ENCODE measurements at regions not wholly inside any gene's neighbourhood (a gene's known extent, or its start where the extent isn't known, plus 50 kb on each side); places are given as distances from the start of the nearest gene placed in this dataset.

GRCh38 chr4:158122501-158122900 lies 50.3 kb downstream of the GASK1B start:
- no peak for TF ChIP-seq CTCF (conservative IDR thresholded peaks at IDR 0.05; ENCODE audit: control insufficient read depth, insufficient read depth, low read depth, low read length)
- H3K4me3 ChIP-seq (ENCODE audit: control insufficient read depth, low read depth, low read length), result no peak overlapping the region
- DNase-seq (ENCODE audit: low read depth), result peak; percentile 77

GRCh38 chr4:158121161-158121579 lies 51.7 kb downstream of the GASK1B start:
- peak; percentile 99 for DNase-seq (ENCODE audit: low read depth)
- TF ChIP-seq CTCF (conservative IDR thresholded peaks at IDR 0.05; ENCODE audit: control insufficient read depth, insufficient read depth, low read depth, low read length), result no peak
- H3K4me3 ChIP-seq (ENCODE audit: control insufficient read depth, low read depth, low read length), result peak overlapping the region; percentile 17

- peak; percentile 90 for DNase-seq (ENCODE audit: low read depth)
- H3K4me3 ChIP-seq (ENCODE audit: control insufficient read depth, low read depth, low read length), result peak overlapping the region; percentile 17
Observed at GRCh38 chr4:158120645-158121151, 52.1 kb downstream of the GASK1B start.

- DNase-seq (ENCODE audit: low read depth), result no peak
- no peak for TF ChIP-seq CTCF (conservative IDR thresholded peaks at IDR 0.05; ENCODE audit: control insufficient read depth, insufficient read depth, low read depth, low read length)
- no peak overlapping the region for H3K4me3 ChIP-seq (ENCODE audit: control insufficient read depth, low read depth, low read length)
Observed at GRCh38 chr4:158112611-158113010, 60.2 kb downstream of the GASK1B start.

- DNase-seq (ENCODE audit: low read depth), result peak; percentile 67
- no peak for TF ChIP-seq CTCF (conservative IDR thresholded peaks at IDR 0.05; ENCODE audit: control insufficient read depth, insufficient read depth, low read depth, low read length)
- no peak overlapping the region for H3K4me3 ChIP-seq (ENCODE audit: control insufficient read depth, low read depth, low read length)
Observed at GRCh38 chr4:158111241-158111640, 61.6 kb downstream of the GASK1B start.

- TF ChIP-seq CTCF (conservative IDR thresholded peaks at IDR 0.05; ENCODE audit: control insufficient read depth, insufficient read depth, low read depth, low read length), result no peak
- DNase-seq (ENCODE audit: low read depth), result no peak
- H3K4me3 ChIP-seq (ENCODE audit: control insufficient read depth, low read depth, low read length), result no peak overlapping the region
Observed at GRCh38 chr4:158102904-158103303, 69.9 kb downstream of the GASK1B start.

- no peak for DNase-seq (ENCODE audit: low read depth)
- no peak overlapping the region for H3K4me3 ChIP-seq (ENCODE audit: control insufficient read depth, low read depth, low read length)
- TF ChIP-seq CTCF (conservative IDR thresholded peaks at IDR 0.05; ENCODE audit: control insufficient read depth, insufficient read depth, low read depth, low read length), result no peak
Observed at GRCh38 chr4:158099686-158100085, 73.1 kb downstream of the GASK1B start.
